ENCODE measurements at regions not wholly inside any gene's neighbourhood (a gene's known extent, or its start where the extent isn't known, plus 50 kb on each side); places are given as distances from the start of the nearest gene placed in this dataset.

DNA sequence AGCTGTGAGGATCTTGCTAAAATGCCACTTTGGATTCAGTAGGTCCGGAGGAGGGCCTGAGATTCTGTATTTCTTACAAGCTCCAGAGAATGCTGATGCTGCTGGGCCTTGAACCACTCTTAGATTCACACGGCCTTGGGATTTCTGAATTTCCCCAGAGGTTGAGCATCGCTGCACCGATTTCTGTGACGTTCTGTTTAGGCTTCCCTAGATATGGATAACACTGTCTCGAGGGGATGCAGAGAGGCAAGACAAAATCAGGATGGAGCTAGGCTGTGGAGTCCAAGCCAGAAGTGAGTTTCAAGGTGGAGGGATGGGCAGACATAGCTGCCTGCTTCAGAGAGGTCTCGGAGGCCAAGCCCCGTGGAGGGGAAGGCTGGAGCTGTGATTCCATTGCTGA is 415.9 kb upstream of the PROX1 start:
- H3K9me3 ChIP-seq (ENCODE audit: insufficient read depth, low read length): peaks cover under 1% of the 10 kb centered on the region; the same call in 1 of the 2 replicates
- no peaks in the 10 kb centered on the region for H3K27me3 ChIP-seq (ENCODE audit: insufficient read depth, insufficient read length)
- H3K9ac ChIP-seq (ENCODE audit: insufficient read length, low read depth): no peak overlapping the region
- TF ChIP-seq YY1 (IDR thresholded peaks at IDR 0.05; ENCODE audit: insufficient read depth, insufficient read length): no peak
- no peak for TF ChIP-seq ZNF274 (IDR thresholded peaks at IDR 0.05; ENCODE audit: low read depth, low read length)
- no peak for TF ChIP-seq SUZ12 (IDR thresholded peaks at IDR 0.05; ENCODE audit: extremely low read depth, insufficient read depth, insufficient read length)
- no peak overlapping the region for H3K4me3 ChIP-seq (ENCODE audit: insufficient read length, low read depth)
- no peaks in the 10 kb centered on the region for H3K36me3 ChIP-seq (ENCODE audit: insufficient read depth, insufficient read length, low read length)
- H3K4me1 ChIP-seq (ENCODE audit: insufficient read depth, insufficient read length): no peaks in the 10 kb centered on the region
- DNase-seq (ENCODE audit: low read depth, low spot score): no peak

DNA sequence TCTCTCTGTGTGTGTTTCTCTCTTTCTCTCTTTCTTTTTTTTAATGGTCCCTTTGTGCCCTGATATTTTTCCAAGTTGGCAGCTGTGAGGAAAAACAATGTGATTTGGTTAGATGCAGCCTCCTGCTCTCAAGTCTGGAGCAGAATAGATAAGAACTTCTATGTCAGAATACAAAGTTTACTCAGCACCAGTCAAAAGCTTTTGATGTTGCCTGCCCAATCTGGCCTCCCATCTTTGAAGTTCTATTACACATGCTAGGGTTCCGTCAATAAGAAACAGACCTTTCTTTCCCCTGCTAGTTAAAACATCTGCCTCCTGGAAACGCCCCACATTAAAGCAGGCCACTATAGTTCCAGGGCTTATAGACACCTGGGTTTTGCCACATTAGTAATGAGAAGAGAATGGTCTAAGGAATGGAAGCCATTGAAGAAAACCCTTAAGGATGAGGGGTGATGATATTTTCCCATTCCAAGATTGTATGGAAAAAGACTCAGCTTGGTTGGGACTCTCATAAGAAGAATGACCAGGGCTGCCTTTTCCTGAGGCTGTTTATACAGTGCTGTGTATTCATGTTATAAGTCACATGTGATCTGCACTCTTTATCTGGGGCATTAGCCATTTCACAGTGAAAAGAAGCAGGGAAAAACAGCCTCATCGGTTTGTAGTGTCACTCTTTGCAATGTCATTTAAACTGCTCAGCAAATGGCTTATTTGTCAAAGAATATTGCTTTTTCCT is 414.7 kb upstream of the PROX1 start:
- Histone ChIP-seq H3K4me3 (ENCODE audit: insufficient read length, low read depth) (no peak overlapping the region), H3K4me1 (ENCODE audit: insufficient read depth, insufficient read length) (no peaks in the 10 kb centered on the region), H3K9me3 (ENCODE audit: insufficient read depth, low read length) (no peaks in the 10 kb centered on the region), H3K27me3 (ENCODE audit: insufficient read depth, insufficient read length) (no peaks in the 10 kb centered on the region), H3K36me3 (ENCODE audit: insufficient read depth, insufficient read length, low read length) (no peaks in the 10 kb centered on the region), H3K9ac (ENCODE audit: insufficient read length, low read depth) (no peak overlapping the region)
- DNase-seq (ENCODE audit: low read depth, low spot score): no peak
- no peak for TF ChIP-seq YY1 (IDR thresholded peaks at IDR 0.05; ENCODE audit: insufficient read depth, insufficient read length)
- no peak for TF ChIP-seq ZNF274 (IDR thresholded peaks at IDR 0.05; ENCODE audit: low read depth, low read length)
- no peak for TF ChIP-seq SUZ12 (IDR thresholded peaks at IDR 0.05; ENCODE audit: extremely low read depth, insufficient read depth, insufficient read length)

DNA sequence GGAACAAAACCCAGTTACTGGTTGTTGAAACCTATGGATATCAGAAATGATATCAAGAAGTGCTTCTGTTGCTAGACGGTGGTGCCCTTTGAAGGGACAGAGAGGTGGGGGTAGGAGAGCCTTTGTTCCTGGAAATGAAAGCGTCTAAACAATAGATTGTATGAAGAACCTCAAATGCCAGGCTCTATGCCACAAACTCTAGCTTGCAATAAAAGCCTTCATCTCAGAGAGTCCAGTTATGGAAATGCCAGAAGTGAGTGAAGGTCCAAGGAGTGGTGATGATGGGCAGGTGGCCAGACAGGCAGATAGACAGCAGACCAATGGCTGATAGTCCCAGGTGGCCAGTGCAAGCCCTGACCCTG is 414.1 kb upstream of the PROX1 start:
- H3K36me3 ChIP-seq (ENCODE audit: insufficient read depth, insufficient read length, low read length): no peaks in the 10 kb centered on the region
- no peaks in the 10 kb centered on the region for H3K9me3 ChIP-seq (ENCODE audit: insufficient read depth, low read length)
- H3K4me1 ChIP-seq (ENCODE audit: insufficient read depth, insufficient read length): no peaks in the 10 kb centered on the region
- DNase-seq (ENCODE audit: low read depth, low spot score): no peak
- H3K4me3 ChIP-seq (ENCODE audit: insufficient read length, low read depth): no peak overlapping the region
- no peaks in the 10 kb centered on the region for H3K27me3 ChIP-seq (ENCODE audit: insufficient read depth, insufficient read length)
- TF ChIP-seq ZNF274 (IDR thresholded peaks at IDR 0.05; ENCODE audit: low read depth, low read length) (no peak), SUZ12 (IDR thresholded peaks at IDR 0.05; ENCODE audit: extremely low read depth, insufficient read depth, insufficient read length) (no peak), YY1 (IDR thresholded peaks at IDR 0.05; ENCODE audit: insufficient read depth, insufficient read length) (no peak)
- no peak overlapping the region for H3K9ac ChIP-seq (ENCODE audit: insufficient read length, low read depth)

DNA sequence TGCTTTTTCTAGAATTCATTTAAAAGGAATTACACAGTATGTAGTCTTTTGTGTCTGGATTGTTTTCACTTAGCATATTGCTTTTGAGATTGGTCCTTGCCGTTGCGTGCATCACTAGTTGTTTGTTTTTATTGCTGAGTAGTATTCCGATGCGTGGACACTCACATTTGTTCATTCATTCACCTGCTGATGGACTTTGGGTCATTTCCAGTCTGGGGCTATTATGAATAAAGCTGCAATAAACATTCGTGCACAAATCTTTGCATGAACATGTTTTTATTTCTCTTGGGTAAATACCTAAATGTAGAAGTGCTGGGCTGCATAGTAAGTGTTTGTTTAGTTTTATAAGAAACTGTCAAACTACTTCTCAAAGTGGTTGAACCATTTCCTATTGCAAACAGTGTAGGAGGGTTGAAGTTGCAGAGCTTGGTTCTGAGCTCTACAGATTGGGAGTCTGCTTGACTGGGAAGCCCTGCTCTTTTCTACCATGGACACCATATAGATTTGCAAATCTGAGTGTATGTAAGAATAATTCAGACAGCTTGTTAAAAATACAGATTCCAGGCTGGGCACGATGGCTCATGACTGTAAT is 404.7 kb upstream of the PROX1 start:
- H3K4me3 ChIP-seq (ENCODE audit: insufficient read length, low read depth): no peak overlapping the region
- no peak overlapping the region for H3K9ac ChIP-seq (ENCODE audit: insufficient read length, low read depth)
- H3K27me3 ChIP-seq (ENCODE audit: insufficient read depth, insufficient read length): no peaks in the 10 kb centered on the region
- no peak for DNase-seq (ENCODE audit: low read depth, low spot score)
- no peaks in the 10 kb centered on the region for H3K36me3 ChIP-seq (ENCODE audit: insufficient read depth, insufficient read length, low read length)
- no peaks in the 10 kb centered on the region for H3K9me3 ChIP-seq (ENCODE audit: insufficient read depth, low read length)
- H3K4me1 ChIP-seq (ENCODE audit: insufficient read depth, insufficient read length): no peaks in the 10 kb centered on the region
- TF ChIP-seq ZNF274 (IDR thresholded peaks at IDR 0.05; ENCODE audit: low read depth, low read length): no peak
- no peak for TF ChIP-seq SUZ12 (IDR thresholded peaks at IDR 0.05; ENCODE audit: extremely low read depth, insufficient read depth, insufficient read length)
- no peak for TF ChIP-seq YY1 (IDR thresholded peaks at IDR 0.05; ENCODE audit: insufficient read depth, insufficient read length)

DNA sequence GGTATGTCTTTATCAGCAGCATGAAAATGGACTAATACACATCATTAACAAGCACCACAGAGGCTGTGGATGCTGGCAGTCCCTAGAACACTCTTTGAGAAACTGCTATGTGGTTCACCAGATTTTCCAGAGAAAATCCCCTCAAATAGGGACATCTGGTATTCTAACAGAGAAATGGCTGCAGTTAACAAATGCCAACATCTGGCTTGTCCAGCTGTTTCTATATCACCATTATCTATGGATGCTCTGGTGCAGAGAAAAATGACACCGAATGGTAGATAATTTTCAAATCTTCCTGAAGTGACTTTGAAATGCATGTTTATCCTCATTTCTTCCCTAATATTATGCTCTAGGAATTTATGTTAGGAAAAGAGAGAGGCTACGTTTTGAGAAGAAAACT is 403.5 kb upstream of the PROX1 start:
- no peaks in the 10 kb centered on the region for H3K4me1 ChIP-seq (ENCODE audit: insufficient read depth, insufficient read length)
- no peak overlapping the region for H3K9ac ChIP-seq (ENCODE audit: insufficient read length, low read depth)
- no peak for TF ChIP-seq ZNF274 (IDR thresholded peaks at IDR 0.05; ENCODE audit: low read depth, low read length)
- no peak for TF ChIP-seq SUZ12 (IDR thresholded peaks at IDR 0.05; ENCODE audit: extremely low read depth, insufficient read depth, insufficient read length)
- no peak for TF ChIP-seq YY1 (IDR thresholded peaks at IDR 0.05; ENCODE audit: insufficient read depth, insufficient read length)
- no peak overlapping the region for H3K4me3 ChIP-seq (ENCODE audit: insufficient read length, low read depth)
- no peaks in the 10 kb centered on the region for H3K27me3 ChIP-seq (ENCODE audit: insufficient read depth, insufficient read length)
- H3K36me3 ChIP-seq (ENCODE audit: insufficient read depth, insufficient read length, low read length): no peaks in the 10 kb centered on the region
- no peak for DNase-seq (ENCODE audit: low read depth, low spot score)
- H3K9me3 ChIP-seq (ENCODE audit: insufficient read depth, low read length): no peaks in the 10 kb centered on the region

DNA sequence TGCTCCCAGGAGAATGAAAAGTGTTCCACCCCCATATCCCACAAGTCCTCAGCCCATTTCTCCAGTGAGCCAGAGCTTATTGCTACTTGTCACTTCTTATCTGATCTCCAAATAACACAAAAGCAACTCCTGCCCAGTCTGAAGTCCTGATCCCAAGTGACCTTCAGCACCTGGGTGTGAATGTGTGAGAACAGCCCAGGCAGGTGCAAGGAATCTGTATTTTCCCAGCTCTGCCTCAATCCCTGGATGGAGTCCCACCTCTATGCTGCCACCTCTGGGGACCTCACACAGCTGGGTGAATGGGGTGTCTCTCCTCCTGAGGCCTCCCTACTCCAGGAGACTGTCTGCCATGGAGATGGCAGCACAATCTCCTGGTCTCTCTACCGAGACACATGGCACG is 402.4 kb upstream of the PROX1 start:
- no peak for DNase-seq (ENCODE audit: low read depth, low spot score)
- H3K9ac ChIP-seq (ENCODE audit: insufficient read length, low read depth): no peak overlapping the region
- no peak overlapping the region for H3K4me3 ChIP-seq (ENCODE audit: insufficient read length, low read depth)
- H3K9me3 ChIP-seq (ENCODE audit: insufficient read depth, low read length): no peaks in the 10 kb centered on the region
- TF ChIP-seq ZNF274 (IDR thresholded peaks at IDR 0.05; ENCODE audit: low read depth, low read length) (no peak), YY1 (IDR thresholded peaks at IDR 0.05; ENCODE audit: insufficient read depth, insufficient read length) (no peak), SUZ12 (IDR thresholded peaks at IDR 0.05; ENCODE audit: extremely low read depth, insufficient read depth, insufficient read length) (no peak)
- no peaks in the 10 kb centered on the region for H3K4me1 ChIP-seq (ENCODE audit: insufficient read depth, insufficient read length)
- H3K27me3 ChIP-seq (ENCODE audit: insufficient read depth, insufficient read length): no peaks in the 10 kb centered on the region
- H3K36me3 ChIP-seq (ENCODE audit: insufficient read depth, insufficient read length, low read length): no peaks in the 10 kb centered on the region

DNA sequence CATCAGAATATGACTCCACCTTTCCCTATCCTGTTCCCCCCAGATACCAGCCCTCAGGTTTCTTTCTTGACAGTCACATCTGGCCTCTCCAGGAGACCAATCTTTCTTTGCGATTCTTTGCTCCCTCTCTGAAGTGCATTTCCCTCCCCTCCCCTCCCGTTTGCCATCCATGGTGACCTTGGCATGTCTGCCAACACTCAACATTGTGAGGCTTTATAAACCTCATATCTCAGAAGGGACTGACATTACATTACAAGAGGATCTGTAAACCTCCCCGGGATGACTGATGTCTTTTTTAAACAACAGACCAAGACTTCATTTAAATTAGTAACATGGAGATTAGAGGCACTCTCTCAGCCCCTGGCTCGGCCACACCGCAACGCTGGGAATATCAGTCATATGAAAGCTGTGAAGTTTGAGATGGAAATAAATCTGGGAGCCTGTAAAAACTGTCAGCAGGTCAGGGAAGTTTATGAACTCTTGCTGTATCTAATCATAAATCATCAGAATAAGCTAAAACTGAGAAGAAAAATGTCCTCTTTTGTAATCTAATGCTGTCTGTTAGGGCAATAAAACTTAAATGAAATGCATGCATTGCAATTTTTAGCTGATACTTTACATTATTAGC is 401.7 kb upstream of the PROX1 start:
- Histone ChIP-seq H3K27me3 (ENCODE audit: insufficient read depth, insufficient read length) (no peaks in the 10 kb centered on the region), H3K9ac (ENCODE audit: insufficient read length, low read depth) (no peak overlapping the region), H3K9me3 (ENCODE audit: insufficient read depth, low read length) (no peaks in the 10 kb centered on the region), H3K36me3 (ENCODE audit: insufficient read depth, insufficient read length, low read length) (no peaks in the 10 kb centered on the region), H3K4me1 (ENCODE audit: insufficient read depth, insufficient read length) (no peaks in the 10 kb centered on the region), H3K4me3 (ENCODE audit: insufficient read length, low read depth) (no peak overlapping the region)
- DNase-seq (ENCODE audit: low read depth, low spot score): no peak
- no peak for TF ChIP-seq ZNF274 (IDR thresholded peaks at IDR 0.05; ENCODE audit: low read depth, low read length)
- TF ChIP-seq YY1 (IDR thresholded peaks at IDR 0.05; ENCODE audit: insufficient read depth, insufficient read length): no peak
- TF ChIP-seq SUZ12 (IDR thresholded peaks at IDR 0.05; ENCODE audit: extremely low read depth, insufficient read depth, insufficient read length): no peak
